Stimulated activated naive CD8-positive, alpha-beta T cell treated with anti-CD3 and anti-CD28 coated beads, Interleukin-15, Interleukin-2, amounts not matched to agents 100 ng/mL and 50 ng/mL, for 24 hours (primary cell): ENCODE measurements at regions not wholly inside any gene's neighbourhood (a gene's known extent, or its start where the extent isn't known, plus 50 kb on each side); places are given as distances from the start of the nearest gene placed in this dataset.

ENCODE experiments used
- H3K27ac Mint-ChIP-seq: one replicate; pipeline ENCODE4 v1.8.0; 2021; ENCODE audit warnings: mild to moderate bottlenecking, mixed read lengths
- H3K27me3 Mint-ChIP-seq: one replicate; pipeline ENCODE4 v1.8.0; 2021; ENCODE audit warnings: mixed read lengths
- H3K36me3 Mint-ChIP-seq: one replicate; pipeline ENCODE4 v1.8.0; 2021; ENCODE audit warnings: low read depth, mixed read lengths
- H3K4me1 Mint-ChIP-seq: one replicate; pipeline ENCODE4 v1.8.0; 2021; ENCODE audit warnings: low read depth, mixed read lengths
- H3K4me3 Mint-ChIP-seq: one replicate; pipeline ENCODE4 v1.8.0; 2021; ENCODE audit warnings: mild to moderate bottlenecking, mixed read lengths
- H3K9me3 Mint-ChIP-seq: one replicate; pipeline ENCODE4 v1.8.0; 2021; ENCODE audit warnings: mixed read lengths

GRCh38 chr11:32311346-32312065 lies 123.8 kb downstream of the WT1 start:
- Mint-ChIP-seq H3K27ac (no peak overlapping the region), H3K4me3 (no peak overlapping the region), H3K36me3 (no peaks in the 10 kb centered on the region), H3K4me1 (peaks cover 6% of the 10 kb centered on the region), H3K27me3 (no peaks in the 10 kb centered on the region), H3K9me3 (no peaks in the 10 kb centered on the region)

GRCh38 chr11:32312206-32312817 lies 123.0 kb downstream of the WT1 start:
- Mint-ChIP-seq H3K4me3 (no peak overlapping the region), H3K27me3 (no peaks in the 10 kb centered on the region), H3K36me3 (no peaks in the 10 kb centered on the region), H3K27ac (no peak overlapping the region), H3K9me3 (no peaks in the 10 kb centered on the region), H3K4me1 (peaks cover 12% of the 10 kb centered on the region)

- Mint-ChIP-seq H3K4me1 (peaks cover 18% of the 10 kb centered on the region), H3K4me3 (no peak overlapping the region), H3K27ac (no peak overlapping the region), H3K9me3 (no peaks in the 10 kb centered on the region), H3K36me3 (no peaks in the 10 kb centered on the region), H3K27me3 (peaks cover 2% of the 10 kb centered on the region)
Measured at GRCh38 chr11:32312865-32313403, 122.4 kb downstream of the WT1 start.

- Mint-ChIP-seq H3K4me1 (peaks cover 20% of the 10 kb centered on the region), H3K4me3 (no peak overlapping the region), H3K36me3 (no peaks in the 10 kb centered on the region), H3K27ac (no peak overlapping the region), H3K27me3 (peaks cover 4% of the 10 kb centered on the region), H3K9me3 (no peaks in the 10 kb centered on the region)
Measured at GRCh38 chr11:32313477-32313876, 121.9 kb downstream of the WT1 start.

GRCh38 chr11:32315121-32315520 lies 120.2 kb downstream of the WT1 start:
- peaks cover 11% of the 10 kb centered on the region for H3K27me3 Mint-ChIP-seq
- H3K36me3 Mint-ChIP-seq: no peaks in the 10 kb centered on the region
- H3K4me1 Mint-ChIP-seq: peaks cover 20% of the 10 kb centered on the region
- H3K9me3 Mint-ChIP-seq: no peaks in the 10 kb centered on the region
- H3K27ac Mint-ChIP-seq: no peak overlapping the region
- H3K4me3 Mint-ChIP-seq: no peak overlapping the region

GRCh38 chr11:32316232-32316631 lies 119.1 kb downstream of the WT1 start:
- no peaks in the 10 kb centered on the region for H3K36me3 Mint-ChIP-seq
- no peaks in the 10 kb centered on the region for H3K9me3 Mint-ChIP-seq
- peaks cover 19% of the 10 kb centered on the region for H3K27me3 Mint-ChIP-seq
- H3K4me1 Mint-ChIP-seq: peaks cover 20% of the 10 kb centered on the region
- H3K27ac Mint-ChIP-seq: peak overlapping the region; percentile 77
- no peak overlapping the region for H3K4me3 Mint-ChIP-seq

- no peak overlapping the region for H3K4me3 Mint-ChIP-seq
- H3K27ac Mint-ChIP-seq: peak overlapping the region; percentile 68
- peaks cover 20% of the 10 kb centered on the region for H3K4me1 Mint-ChIP-seq
- peaks cover 19% of the 10 kb centered on the region for H3K27me3 Mint-ChIP-seq
- H3K36me3 Mint-ChIP-seq: no peaks in the 10 kb centered on the region
- no peaks in the 10 kb centered on the region for H3K9me3 Mint-ChIP-seq
Measured at GRCh38 chr11:32316858-32317642, 118.3 kb downstream of the WT1 start.

- H3K27me3 Mint-ChIP-seq: peaks cover 22% of the 10 kb centered on the region
- H3K4me3 Mint-ChIP-seq: no peak overlapping the region
Measured at GRCh38 chr11:32317643-32318042, 117.7 kb downstream of the WT1 start.

GRCh38 chr11:32318071-32319055 lies 117.0 kb downstream of the WT1 start:
- Mint-ChIP-seq H3K4me3 (no peak overlapping the region), H3K4me1 (peaks cover 20% of the 10 kb centered on the region), H3K9me3 (no peaks in the 10 kb centered on the region), H3K27ac (no peak overlapping the region), H3K27me3 (peaks cover 24% of the 10 kb centered on the region), H3K36me3 (no peaks in the 10 kb centered on the region)

More at GRCh38 chr11:32317643-32318042, 117.7 kb downstream of the WT1 start:
- Mint-ChIP-seq H3K4me1 (peaks cover 20% of the 10 kb centered on the region), H3K27ac (no peak overlapping the region), H3K9me3 (no peaks in the 10 kb centered on the region), H3K36me3 (no peaks in the 10 kb centered on the region)

GRCh38 chr11:32323814-32324130 lies 111.6 kb downstream of the WT1 start:
- no peaks in the 10 kb centered on the region for H3K9me3 Mint-ChIP-seq
- no peaks in the 10 kb centered on the region for H3K36me3 Mint-ChIP-seq
- H3K4me3 Mint-ChIP-seq: no peak overlapping the region
- peaks cover 29% of the 10 kb centered on the region for H3K27me3 Mint-ChIP-seq
- no peak overlapping the region for H3K27ac Mint-ChIP-seq
- H3K4me1 Mint-ChIP-seq: no peaks in the 10 kb centered on the region

GRCh38 chr11:32325187-32325586 lies 110.2 kb downstream of the WT1 start:
- Mint-ChIP-seq H3K4me3 (no peak overlapping the region), H3K4me1 (no peaks in the 10 kb centered on the region), H3K27ac (no peak overlapping the region), H3K9me3 (no peaks in the 10 kb centered on the region), H3K27me3 (peaks cover 25% of the 10 kb centered on the region), H3K36me3 (no peaks in the 10 kb centered on the region)

- Mint-ChIP-seq H3K36me3 (no peaks in the 10 kb centered on the region), H3K4me3 (no peak overlapping the region), H3K4me1 (no peaks in the 10 kb centered on the region), H3K9me3 (no peaks in the 10 kb centered on the region), H3K27me3 (peaks cover 25% of the 10 kb centered on the region), H3K27ac (no peak overlapping the region)
Measured at GRCh38 chr11:32325725-32326124, 109.6 kb downstream of the WT1 start.

GRCh38 chr11:32326522-32326921 lies 108.8 kb downstream of the WT1 start:
- no peaks in the 10 kb centered on the region for H3K36me3 Mint-ChIP-seq
- H3K4me3 Mint-ChIP-seq: no peak overlapping the region
- H3K4me1 Mint-ChIP-seq: no peaks in the 10 kb centered on the region

GRCh38 chr11:32328392-32328791 lies 106.9 kb downstream of the WT1 start:
- Mint-ChIP-seq H3K4me1 (peaks cover 9% of the 10 kb centered on the region), H3K4me3 (no peak overlapping the region), H3K27ac (no peak overlapping the region), H3K27me3 (peaks cover 39% of the 10 kb centered on the region), H3K9me3 (no peaks in the 10 kb centered on the region), H3K36me3 (no peaks in the 10 kb centered on the region)

More at GRCh38 chr11:32326522-32326921, 108.8 kb downstream of the WT1 start:
- H3K27ac Mint-ChIP-seq: no peak overlapping the region
- no peaks in the 10 kb centered on the region for H3K9me3 Mint-ChIP-seq
- H3K27me3 Mint-ChIP-seq: peaks cover 27% of the 10 kb centered on the region
